Type B pancreatic cell (in vitro differentiated cells): ENCODE measurements at regions not wholly inside any gene's neighbourhood (a gene's known extent, or its start where the extent isn't known, plus 50 kb on each side); places are given as distances from the start of the nearest gene placed in this dataset.

Source experiments
- DNase-seq: peaks from one replicate; pipeline ENCODE4 v3.0.0; 2021; ENCODE audit warnings: mixed read lengths; ENCODE audit not compliant: unreplicated experiment; ENCODE audit errors: extremely low spot score
- H3K27ac Mint-ChIP-seq: 2 replicates; pipeline ENCODE4 v1.8.0; 2021; ENCODE audit warnings: mild to moderate bottlenecking, mixed read lengths
- H3K27me3 Mint-ChIP-seq: 2 replicates; pipeline ENCODE4 v1.8.0; 2021; ENCODE audit warnings: mixed read lengths
- H3K36me3 Mint-ChIP-seq: 2 replicates; pipeline ENCODE4 v1.8.0; 2021; ENCODE audit warnings: mixed read lengths
- H3K4me1 Mint-ChIP-seq: one replicate; pipeline ENCODE4 v1.8.0; 2021; ENCODE audit warnings: mixed read lengths; ENCODE audit not compliant: unreplicated experiment
- H3K4me3 Mint-ChIP-seq: 2 replicates; pipeline ENCODE4 v1.8.0; 2021; ENCODE audit warnings: mild to moderate bottlenecking, mixed read lengths
- H3K9me3 Mint-ChIP-seq: 2 replicates; pipeline ENCODE4 v1.8.0; 2021; ENCODE audit warnings: mixed read lengths
- TF ChIP-seq, protein P1 (sequence below): fragments of 200-600 bp; sonication (generic); conservative IDR thresholded peaks from 2 replicates; pipeline ENCODE4 v1.5.0; 2021; ENCODE audit warnings: antibody characterized with exemption, mild to moderate bottlenecking

- no peak for DNase-seq
- no peaks in the 10 kb centered on the region for H3K4me1 Mint-ChIP-seq
- no peak overlapping the region for H3K4me3 Mint-ChIP-seq
- no peak overlapping the region for H3K27ac Mint-ChIP-seq
- no peaks in the 10 kb centered on the region for H3K27me3 Mint-ChIP-seq
- TF ChIP-seq, protein P1, sequence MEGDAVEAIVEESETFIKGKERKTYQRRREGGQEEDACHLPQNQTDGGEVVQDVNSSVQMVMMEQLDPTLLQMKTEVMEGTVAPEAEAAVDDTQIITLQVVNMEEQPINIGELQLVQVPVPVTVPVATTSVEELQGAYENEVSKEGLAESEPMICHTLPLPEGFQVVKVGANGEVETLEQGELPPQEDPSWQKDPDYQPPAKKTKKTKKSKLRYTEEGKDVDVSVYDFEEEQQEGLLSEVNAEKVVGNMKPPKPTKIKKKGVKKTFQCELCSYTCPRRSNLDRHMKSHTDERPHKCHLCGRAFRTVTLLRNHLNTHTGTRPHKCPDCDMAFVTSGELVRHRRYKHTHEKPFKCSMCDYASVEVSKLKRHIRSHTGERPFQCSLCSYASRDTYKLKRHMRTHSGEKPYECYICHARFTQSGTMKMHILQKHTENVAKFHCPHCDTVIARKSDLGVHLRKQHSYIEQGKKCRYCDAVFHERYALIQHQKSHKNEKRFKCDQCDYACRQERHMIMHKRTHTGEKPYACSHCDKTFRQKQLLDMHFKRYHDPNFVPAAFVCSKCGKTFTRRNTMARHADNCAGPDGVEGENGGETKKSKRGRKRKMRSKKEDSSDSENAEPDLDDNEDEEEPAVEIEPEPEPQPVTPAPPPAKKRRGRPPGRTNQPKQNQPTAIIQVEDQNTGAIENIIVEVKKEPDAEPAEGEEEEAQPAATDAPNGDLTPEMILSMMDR, result no peak
- no peaks in the 10 kb centered on the region for H3K9me3 Mint-ChIP-seq
- no peaks in the 10 kb centered on the region for H3K36me3 Mint-ChIP-seq
These were observed 576.9 kb upstream of the B3GALT2 start for GRCh38 chr1:193763266-193763665.

DNA sequence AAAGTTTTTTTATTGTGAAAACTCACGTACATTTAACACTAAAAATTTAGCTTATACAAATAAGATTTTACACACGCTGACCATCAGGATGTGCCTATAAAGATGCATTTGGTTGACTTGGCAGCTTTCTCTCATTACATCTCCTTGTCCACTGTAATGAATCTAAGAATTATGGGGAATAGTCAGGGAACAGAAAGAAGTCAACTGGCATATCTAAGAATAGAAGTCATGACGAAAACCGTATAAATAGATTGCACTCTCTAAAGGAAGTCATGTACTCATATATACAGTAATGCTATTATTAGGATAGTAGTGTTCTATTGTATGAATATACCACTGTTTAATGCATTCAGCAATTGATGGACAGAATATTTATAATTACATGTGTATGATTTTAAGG, 575.8 kb upstream of the B3GALT2 start:
- H3K27ac Mint-ChIP-seq, result no peak overlapping the region
- no peaks in the 10 kb centered on the region for H3K36me3 Mint-ChIP-seq
- no peak overlapping the region for H3K4me3 Mint-ChIP-seq
- no peaks in the 10 kb centered on the region for H3K27me3 Mint-ChIP-seq
- no peaks in the 10 kb centered on the region for H3K9me3 Mint-ChIP-seq
- DNase-seq, result no peak
- H3K4me1 Mint-ChIP-seq, result no peaks in the 10 kb centered on the region
- TF ChIP-seq, protein P1, result no peak

GRCh38 chr1:193755441-193755840, 569.0 kb upstream of the B3GALT2 start:
- H3K4me3 Mint-ChIP-seq, result no peak overlapping the region
- TF ChIP-seq, protein P1, result no peak
- no peaks in the 10 kb centered on the region for H3K9me3 Mint-ChIP-seq
- no peaks in the 10 kb centered on the region for H3K27me3 Mint-ChIP-seq
- no peak overlapping the region for H3K27ac Mint-ChIP-seq
- H3K36me3 Mint-ChIP-seq, result no peaks in the 10 kb centered on the region
- H3K4me1 Mint-ChIP-seq, result no peaks in the 10 kb centered on the region
- DNase-seq, result no peak

DNA sequence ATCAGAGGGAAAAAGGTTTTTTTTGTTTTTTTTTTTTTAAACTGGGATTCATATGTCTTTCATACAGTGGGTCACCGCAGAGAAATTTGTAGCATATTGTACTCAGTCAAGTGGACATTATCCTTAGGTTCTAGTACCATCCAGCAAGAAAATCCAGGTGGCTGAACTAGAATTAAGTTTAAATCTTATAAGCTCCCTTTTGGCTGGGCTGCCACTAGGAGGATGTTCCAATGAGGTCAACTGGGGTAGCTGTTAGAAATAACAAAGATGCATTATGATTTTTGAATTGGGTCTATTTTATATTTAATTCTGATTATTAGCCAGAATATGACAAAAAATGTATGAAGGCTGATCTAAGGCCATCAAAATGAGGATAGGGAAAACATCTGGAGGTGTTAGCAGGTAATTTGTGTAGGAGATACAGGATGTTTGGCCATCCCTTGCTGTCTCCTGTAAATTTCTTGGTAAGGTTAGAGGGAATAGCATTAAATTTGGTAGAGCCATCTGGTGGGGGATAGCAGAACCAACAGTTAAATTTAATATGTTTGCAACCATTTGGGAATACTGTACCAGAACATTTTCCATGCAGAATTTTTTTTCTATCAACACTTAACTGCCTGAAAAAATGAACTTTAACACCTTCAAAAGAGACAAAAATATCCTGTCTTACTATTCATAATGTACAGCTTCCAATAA, 568.5 kb upstream of the B3GALT2 start:
- Mint-ChIP-seq H3K4me1 (no peaks in the 10 kb centered on the region), H3K4me3 (no peak overlapping the region), H3K27me3 (no peaks in the 10 kb centered on the region), H3K36me3 (no peaks in the 10 kb centered on the region), H3K9me3 (no peaks in the 10 kb centered on the region), H3K27ac (no peak overlapping the region)
- DNase-seq, result no peak
- TF ChIP-seq, protein P1, result peak; percentile 35

- TF ChIP-seq, protein P1, result no peak
- Mint-ChIP-seq H3K27me3 (no peaks in the 10 kb centered on the region), H3K27ac (no peak overlapping the region), H3K4me1 (no peaks in the 10 kb centered on the region), H3K4me3 (no peak overlapping the region), H3K36me3 (no peaks in the 10 kb centered on the region), H3K9me3 (no peaks in the 10 kb centered on the region)
- DNase-seq, result no peak
These were observed 567.7 kb upstream of the B3GALT2 start for GRCh38 chr1:193754151-193754550.
